Testis (tissue), 2 donors: ENCODE measurements at regions not wholly inside any gene's neighbourhood (a gene's known extent, or its start where the extent isn't known, plus 50 kb on each side); places are given as distances from the start of the nearest gene placed in this dataset.
"Not testable (repeated sequence)": the region's sequence is repeated elsewhere in the genome, so short reads cannot be mapped to it uniquely, and the experiment has no call there.

Experiments used
- DNase-seq: peaks from one replicate; pipeline ENCODE4 v3.0.0-alpha.2; 2019
- H3K27ac ChIP-seq, 2 donors: fragments of 200-600 bp; sonication (generic); one replicate each; pipeline ENCODE4 v1.5.1; 2019
- H3K27me3 ChIP-seq: fragments of 200-600 bp; sonication (generic); one replicate; pipeline ENCODE4 v1.5.1; 2019
- H3K36me3 ChIP-seq: fragments of 200-600 bp; sonication (generic); one replicate; pipeline ENCODE4 v1.5.1; 2017; ENCODE audit warnings: low read depth; ENCODE audit errors: missing control alignments
- H3K4me1 ChIP-seq: fragments of 200-600 bp; sonication (generic); one replicate; pipeline ENCODE4 v1.5.1; 2019
- H3K4me3 ChIP-seq, 2 donors: fragments of 200-600 bp; sonication (generic); one replicate each; pipeline ENCODE4 v1.5.1; 2017 to 2019
- H3K9me3 ChIP-seq: fragments of 200-600 bp; sonication (generic); one replicate; pipeline ENCODE4 v1.5.1; 2017
- CTCF ChIP-seq, 3 experiments: fragments of 450-650 bp in 2 of 3; fragments of 200-600 bp in 1 of 3; sonication (generic) in 1 of 3; IDR thresholded peaks; one replicate each; pipeline ENCODE4 v1.5.1; 2016 to 2019; ENCODE audit warnings: antibody characterized with exemption in 3 of 3, mild to moderate bottlenecking in 2 of 3, moderate library complexity in 1 of 3
- POLR2A ChIP-seq: fragments of 450-650 bp; IDR thresholded peaks from one replicate; pipeline ENCODE4 v1.6.1; 2017; ENCODE audit warnings: antibody characterized with exemption, mild to moderate bottlenecking, moderate library complexity
- WGBS, 2 donors: methylation state at CpG; one replicate each; pipeline ENCODE4 v1.1.5; 2018; 5-methylcytosine and 5-hydroxymethylcytosine counted together
- intact Hi-C: fragments of 100-400 bp; cut with DNase I; formaldehyde crosslinking; loops from one replicate; pipeline ENCODE4 v1.15.1; 2023; ENCODE audit warnings: low total_unique reads

DNA sequence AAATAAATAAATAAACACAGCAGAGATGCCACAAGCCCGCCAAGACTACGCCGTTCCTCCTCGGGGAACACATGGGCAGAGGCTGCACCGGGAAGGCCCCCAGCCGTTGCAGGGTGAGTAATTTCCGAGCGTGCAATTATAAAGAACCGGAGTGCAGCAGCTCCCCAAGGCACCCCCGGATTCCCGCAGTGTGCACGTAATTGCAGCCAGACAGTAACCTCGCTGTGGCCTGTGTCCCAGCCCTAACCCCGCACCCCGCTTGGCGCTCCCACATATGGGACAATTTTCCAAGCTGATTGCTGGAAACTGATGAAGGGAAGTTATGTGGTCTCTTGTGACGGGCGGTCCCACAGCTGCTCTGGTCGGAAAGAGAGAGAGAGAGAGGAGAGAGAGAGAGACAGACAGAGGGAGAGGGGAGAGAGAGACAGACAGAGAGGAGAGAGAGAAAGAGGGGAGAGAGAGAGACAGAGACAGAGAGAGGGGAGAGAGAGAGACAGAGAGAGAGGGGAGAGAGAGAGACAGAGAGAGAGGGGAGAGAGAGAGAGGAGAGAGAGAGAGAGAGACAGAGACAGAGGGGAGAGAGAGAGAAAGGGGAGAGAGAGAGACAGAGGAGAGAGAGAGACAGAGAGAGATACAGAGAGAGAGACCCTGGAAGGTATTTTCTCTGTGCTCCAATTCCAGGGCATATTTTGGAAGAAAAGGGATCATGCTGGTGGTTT is 275.4 kb downstream of the SHOX start:
- no peak for DNase-seq
- WGBS, 2 donors, result 73 to 75% methylated on average over 19 of the region's 19 CpGs
- TF ChIP-seq POLR2A (no peak), CTCF (IDR thresholded peaks at IDR 0.05) (no peak)
- Histone ChIP-seq H3K27ac (no peak overlapping the region), H3K36me3 (no peaks in the 10 kb centered on the region), H3K4me3 (no peak overlapping the region), H3K9me3 (no peaks in the 10 kb centered on the region), H3K27me3 (no peaks in the 10 kb centered on the region), H3K4me1 (no peaks in the 10 kb centered on the region)
- intact Hi-C loops, result no loop called here

DNA sequence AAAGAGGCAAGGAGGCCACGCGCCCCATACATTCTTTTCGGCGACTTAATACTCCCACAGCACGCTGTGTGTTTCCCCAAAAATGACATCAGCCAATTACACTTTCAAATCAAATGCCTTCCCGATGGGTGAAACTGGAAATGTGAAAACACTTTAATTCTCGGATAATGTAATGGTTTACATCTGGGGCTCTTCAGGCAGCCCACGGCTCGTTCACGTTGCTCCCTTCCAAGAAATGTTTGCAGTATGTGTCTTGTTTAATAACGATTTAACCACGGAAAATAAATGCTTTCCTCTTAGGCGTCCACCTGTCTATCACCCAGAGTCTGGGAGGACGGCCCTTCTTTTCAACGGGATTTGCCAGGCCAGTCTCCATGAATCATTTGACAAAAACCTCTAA is 272.5 kb downstream of the SHOX start:
- no peak overlapping the region for H3K4me3 ChIP-seq
- H3K36me3 ChIP-seq, result no peaks in the 10 kb centered on the region
- H3K9me3 ChIP-seq, result no peaks in the 10 kb centered on the region
- intact Hi-C loops, result no loop called here
- DNase-seq, result no peak
- H3K4me1 ChIP-seq, result no peaks in the 10 kb centered on the region
- WGBS, 2 donors, result 82 to 88% methylated on average over 15 of the region's 15 CpGs
- H3K27me3 ChIP-seq, result no peaks in the 10 kb centered on the region
- no peak overlapping the region for H3K27ac ChIP-seq
- TF ChIP-seq CTCF (IDR thresholded peaks at IDR 0.05), result no peak
- no peak for TF ChIP-seq POLR2A

DNA sequence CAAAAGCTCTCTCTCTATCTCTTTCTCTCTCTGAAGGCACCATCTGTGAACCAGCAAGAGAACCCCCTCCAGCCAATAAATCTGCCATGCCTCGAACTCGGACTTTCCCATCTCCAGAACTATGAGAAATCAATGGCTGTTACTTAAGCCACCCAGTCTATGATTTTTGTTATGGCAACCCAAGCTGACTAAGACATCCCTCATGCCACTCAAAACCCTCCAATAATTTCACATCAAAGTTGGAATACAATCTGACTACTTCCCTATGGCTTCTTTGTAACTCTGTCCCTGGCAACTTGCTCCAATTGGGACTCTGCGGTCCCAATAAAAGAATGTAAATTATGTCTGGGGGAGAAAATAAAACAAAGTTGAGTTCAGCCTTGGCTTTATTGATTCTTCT is 265.7 kb downstream of the SHOX start:
- no peak overlapping the region for H3K27ac ChIP-seq
- no peaks in the 10 kb centered on the region for H3K36me3 ChIP-seq
- 80 to 85% methylated on average over 3 of the region's 3 CpGs for WGBS, 2 donors
- H3K4me3 ChIP-seq, result no peak overlapping the region
- no peaks in the 10 kb centered on the region for H3K27me3 ChIP-seq
- intact Hi-C loops, result no loop called here
- DNase-seq, result no peak
- H3K4me1 ChIP-seq, result no peaks in the 10 kb centered on the region
- no peaks in the 10 kb centered on the region for H3K9me3 ChIP-seq
- no peak for TF ChIP-seq POLR2A
- no peak for TF ChIP-seq CTCF (IDR thresholded peaks at IDR 0.05)

GRCh38 chrX:889966-890651 is 259.5 kb downstream of the SHOX start:
- Histone ChIP-seq H3K9me3 (no peaks in the 10 kb centered on the region), H3K27ac (no peak overlapping the region)

DNA sequence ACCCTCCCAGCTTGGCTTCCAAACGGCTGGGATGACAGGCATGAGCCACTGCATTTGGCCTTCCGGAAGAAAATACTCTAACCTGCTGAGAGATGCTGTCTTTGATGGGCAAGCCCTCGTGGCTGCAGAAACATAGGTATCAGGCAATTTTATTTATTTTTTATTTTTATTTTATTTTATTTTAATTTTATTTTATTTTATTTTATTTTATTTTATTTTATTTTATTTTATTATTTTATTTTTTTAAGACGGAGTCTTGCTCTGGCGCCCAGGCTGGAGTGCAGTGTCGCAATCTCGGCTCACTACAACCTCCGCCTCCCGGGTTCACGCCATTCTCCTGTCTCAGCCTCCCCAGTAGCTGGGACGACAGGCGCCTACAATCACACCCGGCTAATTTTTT is 257.1 kb downstream of the SHOX start:
- H3K9me3 ChIP-seq, intact Hi-C loops, H3K27me3 ChIP-seq: not testable (repeated sequence)

More at GRCh38 chrX:889966-890651, 259.5 kb downstream of the SHOX start:
- TF ChIP-seq CTCF (IDR thresholded peaks at IDR 0.05) (no peak), POLR2A (no peak)
- 84 to 96% methylated on average over 5 of the region's 5 CpGs for WGBS, 2 donors
- DNase-seq, result no peak
- Histone ChIP-seq H3K4me3 (no peak overlapping the region), H3K4me1 (no peaks in the 10 kb centered on the region), H3K36me3 (no peaks in the 10 kb centered on the region), H3K27me3 (no peaks in the 10 kb centered on the region)
- intact Hi-C loops, result no loop called here

More for the DNA sequence above, 257.1 kb downstream of the SHOX start:
- not testable (repeated sequence) for DNase-seq, H3K4me3 ChIP-seq, H3K36me3 ChIP-seq, H3K27ac ChIP-seq, H3K4me1 ChIP-seq
- 89 to 90% methylated on average over 13 of the region's 13 CpGs for WGBS, 2 donors
